Suprapubic skin (tissue), 4 donors: ENCODE measurements at regions not wholly inside any gene's neighbourhood (a gene's known extent, or its start where the extent isn't known, plus 50 kb on each side); places are given as distances from the start of the nearest gene placed in this dataset.
"Not testable (repeated sequence)": the region's sequence is repeated elsewhere in the genome, so short reads cannot be mapped to it uniquely, and the experiment has no call there.

Source experiments
- EP300 ChIP-seq: sonication (generic); formaldehyde crosslinking; IDR thresholded peaks from one replicate; pipeline ENCODE4 v1.6.1; 2017; ENCODE audit warnings: antibody characterized with exemption
- POLR2A ChIP-seq, 2 donors: fragments of 450-650 bp; IDR thresholded peaks; one replicate each; pipeline ENCODE4 v1.6.1; 2017; ENCODE audit warnings: antibody characterized with exemption in 2 of 2, mild to moderate bottlenecking in 2 of 2, moderate library complexity in 2 of 2
- POLR2AphosphoS5 ChIP-seq, 3 donors: sonication (generic); formaldehyde crosslinking; IDR thresholded peaks; one replicate each; pipeline ENCODE4 v1.6.1; 2017; ENCODE audit warnings: antibody characterized with exemption in 3 of 3
- TF ChIP-seq, protein P1 (sequence below), 2 donors: fragments of 200-600 bp in 1 of 2; fragments of 450-650 bp in 1 of 2; sonication (generic) in 1 of 2; IDR thresholded peaks; one replicate each; pipeline ENCODE4 v1.5.1; 2016 to 2019; ENCODE audit warnings: antibody characterized with exemption in 2 of 2, mild to moderate bottlenecking in 1 of 2, moderate library complexity in 1 of 2

GRCh38 chr13:50173045-50173444 lies 157.8 kb downstream of the KCNRG start:
- TF ChIP-seq, protein P1, sequence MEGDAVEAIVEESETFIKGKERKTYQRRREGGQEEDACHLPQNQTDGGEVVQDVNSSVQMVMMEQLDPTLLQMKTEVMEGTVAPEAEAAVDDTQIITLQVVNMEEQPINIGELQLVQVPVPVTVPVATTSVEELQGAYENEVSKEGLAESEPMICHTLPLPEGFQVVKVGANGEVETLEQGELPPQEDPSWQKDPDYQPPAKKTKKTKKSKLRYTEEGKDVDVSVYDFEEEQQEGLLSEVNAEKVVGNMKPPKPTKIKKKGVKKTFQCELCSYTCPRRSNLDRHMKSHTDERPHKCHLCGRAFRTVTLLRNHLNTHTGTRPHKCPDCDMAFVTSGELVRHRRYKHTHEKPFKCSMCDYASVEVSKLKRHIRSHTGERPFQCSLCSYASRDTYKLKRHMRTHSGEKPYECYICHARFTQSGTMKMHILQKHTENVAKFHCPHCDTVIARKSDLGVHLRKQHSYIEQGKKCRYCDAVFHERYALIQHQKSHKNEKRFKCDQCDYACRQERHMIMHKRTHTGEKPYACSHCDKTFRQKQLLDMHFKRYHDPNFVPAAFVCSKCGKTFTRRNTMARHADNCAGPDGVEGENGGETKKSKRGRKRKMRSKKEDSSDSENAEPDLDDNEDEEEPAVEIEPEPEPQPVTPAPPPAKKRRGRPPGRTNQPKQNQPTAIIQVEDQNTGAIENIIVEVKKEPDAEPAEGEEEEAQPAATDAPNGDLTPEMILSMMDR (IDR thresholded peaks at IDR 0.05), result not testable (repeated sequence)
- not testable (repeated sequence) for TF ChIP-seq POLR2A (IDR thresholded peaks at IDR 0.05); EP300; POLR2AphosphoS5 (IDR thresholded peaks at IDR 0.05)
